GM11168 (cell line): ENCODE measurements at regions not wholly inside any gene's neighbourhood (a gene's known extent, or its start where the extent isn't known, plus 50 kb on each side); places are given as distances from the start of the nearest gene placed in this dataset.

Experiments used
- in situ Hi-C: fragments of 300-500 bp; cut with MboI; formaldehyde crosslinking; loops from one replicate; pipeline ENCODE4 v1.12.0; 2022; ENCODE audit warnings: low sequenced_read_pairs; ENCODE audit not compliant: unreplicated experiment

GRCh38 chr2:134142341-134142738, 111.5 kb upstream of the MGAT5 start:
- in situ Hi-C loops: no loop called here

- in situ Hi-C loops: no loop called here
Observed at GRCh38 chr2:134142903-134143302, 111.0 kb upstream of the MGAT5 start.

GRCh38 chr2:134143568-134143967, 110.3 kb upstream of the MGAT5 start:
- in situ Hi-C loops: no loop called here

- in situ Hi-C loops: no loop called here
Observed at GRCh38 chr2:134144081-134144596, 109.7 kb upstream of the MGAT5 start.

GRCh38 chr2:134144651-134145050, 109.2 kb upstream of the MGAT5 start:
- in situ Hi-C loops: no loop called here

GRCh38 chr2:134145519-134145918, 108.4 kb upstream of the MGAT5 start:
- in situ Hi-C loops: no loop called here

- in situ Hi-C loops: no loop called here
Observed at GRCh38 chr2:134146161-134146560, 107.7 kb upstream of the MGAT5 start.

GRCh38 chr2:134146620-134147019, 107.3 kb upstream of the MGAT5 start:
- in situ Hi-C loops: no loop called here

GRCh38 chr2:134148172-134148571, 105.7 kb upstream of the MGAT5 start:
- in situ Hi-C loops: no loop called here

- in situ Hi-C loops: no loop called here
Observed at GRCh38 chr2:134148843-134149472, 104.9 kb upstream of the MGAT5 start.

GRCh38 chr2:134149904-134150303, 104.0 kb upstream of the MGAT5 start:
- in situ Hi-C loops: no loop called here

- in situ Hi-C loops: no loop called here
Observed at GRCh38 chr2:134150760-134151159, 103.1 kb upstream of the MGAT5 start.

GRCh38 chr2:134152045-134153010, 101.5 kb upstream of the MGAT5 start:
- in situ Hi-C loops: no loop called here

- in situ Hi-C loops: no loop called here
Observed at GRCh38 chr2:134153294-134153880, 100.5 kb upstream of the MGAT5 start.

- in situ Hi-C loops: no loop called here
Observed at GRCh38 chr2:134154246-134154645, 99.6 kb upstream of the MGAT5 start.

- in situ Hi-C loops: no loop called here
Observed at GRCh38 chr2:134155134-134155533, 98.7 kb upstream of the MGAT5 start.

GRCh38 chr2:134158295-134158694, 95.6 kb upstream of the MGAT5 start:
- in situ Hi-C loops: no loop called here

- in situ Hi-C loops: no loop called here
Observed at GRCh38 chr2:134161170-134161547, 92.7 kb upstream of the MGAT5 start.

- in situ Hi-C loops: no loop called here
Observed at GRCh38 chr2:134163336-134163735, 90.5 kb upstream of the MGAT5 start.

GRCh38 chr2:134164306-134164705, 89.6 kb upstream of the MGAT5 start:
- in situ Hi-C loops: no loop called here

GRCh38 chr2:134167015-134167414, 86.9 kb upstream of the MGAT5 start:
- in situ Hi-C loops: no loop called here
